Right cardiac atrium (tissue), 5 donors: ENCODE measurements at regions not wholly inside any gene's neighbourhood (a gene's known extent, or its start where the extent isn't known, plus 50 kb on each side); places are given as distances from the start of the nearest gene placed in this dataset.

ENCODE experiments used
- ATAC-seq, 2 donors: fragments of 200-7000 bp; cut with Tn5 transposase; one replicate each; pipeline versions ENCODE4 v1.8.0 to v1.9.1; 2020; ENCODE audit warnings: moderate library complexity in 2 of 2, mild to moderate bottlenecking in 1 of 2
- DNase-seq, 3 donors: peaks; one replicate each; pipeline ENCODE4 v3.0.0-alpha.2; 2020
- H3K27ac ChIP-seq: one replicate; pipeline ENCODE4 v1.5.1; 2013; ENCODE audit warnings: mild to moderate bottlenecking, low read length, control low read depth, moderate library complexity
- H3K27me3 ChIP-seq: one replicate; pipeline ENCODE4 v1.6.1; 2013; ENCODE audit not compliant: control insufficient read depth, insufficient read depth
- H3K4me1 ChIP-seq: one replicate; pipeline ENCODE4 v1.6.1; 2013; ENCODE audit warnings: low read length; ENCODE audit not compliant: control insufficient read depth, insufficient read depth
- H3K4me3 ChIP-seq: one replicate; pipeline ENCODE4 v1.5.1; 2013; ENCODE audit warnings: low read length, control low read depth
- H3K9me3 ChIP-seq: one replicate; pipeline ENCODE4 v1.6.1; 2013; ENCODE audit warnings: low read length; ENCODE audit not compliant: control insufficient read depth
- WGBS: extraction: QIAGEN DNeasy Blood & Tissue Kit; methylation state at CpG from one replicate; pipeline ENCODE4 v1.1.7; 2013; 5-methylcytosine and 5-hydroxymethylcytosine counted together
- intact Hi-C, 4 donors: fragments of 100-400 bp; cut with DNase I; formaldehyde crosslinking; loops; one replicate each; pipeline versions ENCODE4 v1.11.0 to v1.14.0; 2022 to 2023
- donor health status: healthy with polysubstance abuse.
- donor health status: DM: no; HTN: yes; CAD: no.
- donor health status: DM: no; HTN: no; CAD: no.
- donor health status: DM: no; HTN: yes; CAD: no; lungs with severe emphysema.
- donor health status: DM: yes; HTN: yes; CAD: no.

- Histone ChIP-seq H3K9me3 (no peaks in the 10 kb centered on the region), H3K27ac (no peak overlapping the region), H3K4me1 (peaks cover 10% of the 10 kb centered on the region), H3K27me3 (no peaks in the 10 kb centered on the region), H3K4me3 (no peak overlapping the region)
- intact Hi-C loops: no loop called here
- DNase-seq (peak in 2 of 3 donors; percentile 26 to 38), ATAC-seq (peak; percentile 79 to 85)
- 15% methylated on average over 1 of the region's 1 CpG for WGBS
Measured at GRCh38 chr4:147361726-147362125, 119.2 kb upstream of the EDNRA start.

DNA sequence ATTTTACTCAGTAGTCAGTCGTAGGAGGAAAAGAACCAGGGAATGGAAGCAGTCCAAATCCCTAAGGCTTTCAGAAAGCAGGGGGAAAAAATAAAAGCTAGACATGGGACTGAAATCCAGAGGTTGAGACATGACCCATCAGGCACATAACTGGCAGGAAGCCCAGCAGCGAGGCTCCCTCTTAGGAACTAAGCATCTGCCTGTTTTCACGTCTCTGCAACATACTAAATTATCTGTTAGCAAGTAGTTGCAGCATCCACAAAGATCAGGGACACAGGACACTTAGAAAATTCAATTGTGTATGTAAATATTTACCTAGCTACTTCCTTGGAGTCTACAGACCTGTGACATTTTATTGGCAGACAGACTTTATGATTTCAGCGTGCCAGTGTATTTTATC, 118.0 kb upstream of the EDNRA start:
- Histone ChIP-seq H3K27ac (peak overlapping the region; percentile 57), H3K4me1 (peaks cover 10% of the 10 kb centered on the region), H3K27me3 (no peaks in the 10 kb centered on the region), H3K4me3 (no peak overlapping the region), H3K9me3 (no peaks in the 10 kb centered on the region)
- WGBS: 15% methylated on average over 4 of the region's 4 CpGs
- DNase-seq (peak; percentile 75 to 92 (median 86)), ATAC-seq (peak; percentile 69 to 71)
- intact Hi-C loops: no loop called here

DNA sequence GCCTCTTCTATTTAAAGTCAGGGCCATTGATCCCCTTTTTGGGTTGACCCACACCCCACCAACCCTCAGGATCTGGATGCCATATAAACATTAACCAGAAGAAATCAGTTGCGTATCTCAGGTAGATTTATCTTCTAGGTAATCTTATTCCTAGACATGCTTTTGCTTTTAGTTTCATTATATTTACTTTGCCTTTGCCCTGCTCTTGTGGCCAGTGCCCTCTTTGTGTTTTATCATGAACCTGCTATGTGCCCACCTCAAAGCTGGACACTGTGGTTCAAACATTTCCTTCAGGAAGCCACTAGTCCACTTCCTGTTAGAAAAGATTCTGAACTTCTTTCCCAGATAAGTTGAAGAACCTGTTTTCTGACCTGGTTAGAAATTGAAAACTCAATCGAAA, 117.4 kb upstream of the EDNRA start:
- DNase-seq (no peak), ATAC-seq (no peak)
- H3K4me1 ChIP-seq: peaks cover 10% of the 10 kb centered on the region
- intact Hi-C loops: no loop called here
- H3K4me3 ChIP-seq: no peak overlapping the region
- 84% methylated on average over 2 of the region's 2 CpGs for WGBS
- H3K9me3 ChIP-seq: no peaks in the 10 kb centered on the region
- H3K27me3 ChIP-seq: no peaks in the 10 kb centered on the region
- no peak overlapping the region for H3K27ac ChIP-seq

- WGBS: 80% methylated on average over 3 of the region's 3 CpGs
Measured at GRCh38 chr4:147365396-147365795, 115.5 kb upstream of the EDNRA start.

DNA sequence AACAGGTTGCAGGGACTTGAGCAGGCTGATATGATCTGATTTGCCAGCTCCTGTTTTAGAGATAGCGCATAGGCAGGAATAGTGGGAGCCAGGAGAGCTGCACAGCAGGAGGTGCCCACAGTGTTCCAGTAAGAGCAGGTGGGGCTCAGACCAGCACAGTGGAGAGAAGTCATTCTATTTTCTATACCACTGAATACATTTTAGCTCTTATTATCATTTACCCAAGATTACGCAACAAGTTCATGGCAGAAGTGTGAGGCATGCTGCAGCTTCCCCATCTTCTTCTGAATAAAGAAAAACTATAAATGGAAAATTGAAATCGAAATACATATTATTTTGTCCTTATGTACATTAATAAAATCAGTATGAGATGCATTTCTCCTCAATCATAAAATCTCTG, 114.7 kb upstream of the EDNRA start:
- WGBS: 92% methylated on average over 3 of the region's 3 CpGs
- intact Hi-C loops: no loop called here
- no peak for ATAC-seq
- Histone ChIP-seq H3K9me3 (no peaks in the 10 kb centered on the region), H3K27ac (no peak overlapping the region), H3K4me1 (peaks cover 9% of the 10 kb centered on the region), H3K27me3 (no peaks in the 10 kb centered on the region), H3K4me3 (no peak overlapping the region)
- DNase-seq: no peak

More at GRCh38 chr4:147365396-147365795, 115.5 kb upstream of the EDNRA start:
- no peaks in the 10 kb centered on the region for H3K9me3 ChIP-seq
- peaks cover 10% of the 10 kb centered on the region for H3K4me1 ChIP-seq
- DNase-seq: no peak
- ATAC-seq: no peak
- intact Hi-C loops: no loop called here
- no peaks in the 10 kb centered on the region for H3K27me3 ChIP-seq
- H3K27ac ChIP-seq: no peak overlapping the region
- no peak overlapping the region for H3K4me3 ChIP-seq

GRCh38 chr4:147367891-147368290, 113.0 kb upstream of the EDNRA start:
- no peaks in the 10 kb centered on the region for H3K27me3 ChIP-seq
- no peak overlapping the region for H3K4me3 ChIP-seq
- intact Hi-C loops: no loop called here
- ATAC-seq (no peak), DNase-seq (no peak)
- H3K9me3 ChIP-seq: no peaks in the 10 kb centered on the region
- H3K4me1 ChIP-seq: peaks cover 4% of the 10 kb centered on the region
- H3K27ac ChIP-seq: no peak overlapping the region

DNA sequence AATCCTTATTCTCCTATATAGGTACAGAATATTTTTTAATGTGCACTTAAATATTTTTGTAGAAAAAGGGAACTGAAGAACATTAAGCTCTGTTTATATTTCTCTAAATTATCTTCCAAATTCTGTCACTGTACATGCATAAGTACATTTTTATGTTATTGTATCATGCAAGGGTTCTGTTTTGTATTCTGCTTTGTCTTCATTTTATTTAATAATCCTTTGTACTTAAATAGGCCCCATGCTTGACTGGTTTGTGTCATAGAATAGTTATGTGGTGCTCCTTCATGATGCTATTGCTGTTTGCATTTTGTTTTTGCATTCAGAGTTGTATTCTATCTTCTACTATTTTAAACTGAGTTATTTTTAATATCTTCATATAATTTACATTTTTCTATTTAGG, 111.9 kb upstream of the EDNRA start:
- Histone ChIP-seq H3K27ac (no peak overlapping the region), H3K9me3 (no peaks in the 10 kb centered on the region), H3K4me1 (no peaks in the 10 kb centered on the region), H3K27me3 (no peaks in the 10 kb centered on the region), H3K4me3 (no peak overlapping the region)
- DNase-seq (no peak), ATAC-seq (no peak)
- intact Hi-C loops: no loop called here

DNA sequence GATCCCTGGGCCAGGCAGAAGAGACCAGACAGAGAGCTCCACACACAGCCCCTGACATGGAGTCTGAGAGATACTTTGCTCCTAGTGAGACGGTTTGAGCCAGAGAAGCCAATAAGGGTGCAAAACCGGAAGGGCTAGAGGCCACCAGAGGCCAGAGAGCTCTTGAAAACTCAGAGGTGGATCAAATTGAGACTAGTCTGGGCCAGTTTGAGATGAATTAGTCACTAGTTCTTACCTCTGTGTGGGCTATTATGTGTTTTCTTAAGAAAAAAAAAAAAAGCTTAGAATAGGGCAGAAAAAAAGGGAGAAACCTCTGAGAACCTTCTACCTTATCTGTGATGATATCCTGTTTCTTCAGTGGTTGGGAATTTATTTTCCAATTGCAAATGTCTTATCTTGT, 110.4 kb upstream of the EDNRA start:
- DNase-seq (no peak), ATAC-seq (no peak)
- no peak overlapping the region for H3K4me3 ChIP-seq
- H3K9me3 ChIP-seq: no peaks in the 10 kb centered on the region
- no peak overlapping the region for H3K27ac ChIP-seq
- intact Hi-C loops: no loop called here
- H3K4me1 ChIP-seq: no peaks in the 10 kb centered on the region
- WGBS: 62% methylated on average over 2 of the region's 2 CpGs
- H3K27me3 ChIP-seq: no peaks in the 10 kb centered on the region

GRCh38 chr4:147370881-147371280, 110.0 kb upstream of the EDNRA start:
- intact Hi-C loops: no loop called here
- no peak overlapping the region for H3K27ac ChIP-seq
- DNase-seq (no peak), ATAC-seq (peak in 1 of 2 donors; percentile 38)
- no peaks in the 10 kb centered on the region for H3K27me3 ChIP-seq
- H3K4me1 ChIP-seq: no peaks in the 10 kb centered on the region
- H3K4me3 ChIP-seq: no peak overlapping the region
- no peaks in the 10 kb centered on the region for H3K9me3 ChIP-seq
- 78% methylated on average over 2 of the region's 2 CpGs for whole genome bisulfite sequencing

DNA sequence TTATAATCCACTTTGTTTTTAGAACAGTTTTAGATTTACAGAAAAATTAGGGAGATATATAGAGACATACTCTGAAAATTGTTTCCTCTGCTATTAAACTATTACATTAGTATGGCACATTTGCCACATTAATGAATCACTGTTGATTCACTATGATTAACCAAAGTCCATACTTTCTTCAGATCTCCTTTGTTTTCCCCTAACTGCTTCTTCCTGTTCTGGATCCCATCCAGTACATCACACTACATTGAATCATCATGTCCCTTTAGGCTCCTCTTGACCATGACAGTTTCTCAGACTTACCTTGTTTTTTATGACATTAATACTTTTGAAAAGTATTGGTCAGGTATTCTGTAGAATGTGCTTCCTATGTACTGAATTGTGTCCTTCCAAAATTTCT, 109.2 kb upstream of the EDNRA start:
- Histone ChIP-seq H3K4me3 (no peak overlapping the region), H3K27me3 (no peaks in the 10 kb centered on the region), H3K9me3 (no peaks in the 10 kb centered on the region), H3K27ac (no peak overlapping the region), H3K4me1 (no peaks in the 10 kb centered on the region)
- ATAC-seq (no peak), DNase-seq (no peak)
- intact Hi-C loops: no loop called here

GRCh38 chr4:147378780-147379179, 102.1 kb upstream of the EDNRA start:
- intact Hi-C loops: no loop called here
- Histone ChIP-seq H3K4me1 (no peaks in the 10 kb centered on the region), H3K9me3 (no peaks in the 10 kb centered on the region), H3K4me3 (no peak overlapping the region), H3K27me3 (no peaks in the 10 kb centered on the region), H3K27ac (no peak overlapping the region)
- DNase-seq: no peak
- WGBS: 87% methylated on average over 2 of the region's 2 CpGs
- ATAC-seq: no peak

GRCh38 chr4:147381749-147382148, 99.1 kb upstream of the EDNRA start:
- no peaks in the 10 kb centered on the region for H3K4me1 ChIP-seq
- intact Hi-C loops: no loop called here
- WGBS: 83% methylated on average over 1 of the region's 1 CpG
- DNase-seq (peak in 1 of 3 donors; percentile 21), ATAC-seq (no peak)
- H3K27me3 ChIP-seq: no peaks in the 10 kb centered on the region
- H3K4me3 ChIP-seq: no peak overlapping the region
- no peaks in the 10 kb centered on the region for H3K9me3 ChIP-seq
- H3K27ac ChIP-seq: no peak overlapping the region
